HG02798 (cell line): ENCODE measurements at regions not wholly inside any gene's neighbourhood (a gene's known extent, or its start where the extent isn't known, plus 50 kb on each side); places are given as distances from the start of the nearest gene placed in this dataset.

Experiments used
- ATAC-seq: cut with Tn5 transposase; IDR thresholded peaks from one replicate; pipeline ENCODE4 v1.9.1; 2021; ENCODE audit warnings: mild to moderate bottlenecking; ENCODE audit not compliant: unreplicated experiment, poor library complexity

GRCh38 chr14:53495846-53496343, 342.8 kb upstream of the DDHD1 start:
- ATAC-seq: no peak

- no peak for ATAC-seq
These were observed 341.5 kb upstream of the DDHD1 start for GRCh38 chr14:53494587-53494986.

GRCh38 chr14:53493860-53494259, 340.7 kb upstream of the DDHD1 start:
- ATAC-seq: no peak

- ATAC-seq: no peak
These were observed 340.2 kb upstream of the DDHD1 start for GRCh38 chr14:53493320-53493719.

- ATAC-seq: no peak
These were observed 338.8 kb upstream of the DDHD1 start for GRCh38 chr14:53491884-53492277.

GRCh38 chr14:53491256-53491883, 338.2 kb upstream of the DDHD1 start:
- no peak for ATAC-seq

- no peak for ATAC-seq
These were observed 325.1 kb upstream of the DDHD1 start for GRCh38 chr14:53478174-53478573.

GRCh38 chr14:53473480-53473879, 320.4 kb upstream of the DDHD1 start:
- ATAC-seq: no peak

GRCh38 chr14:53472306-53472705, 319.2 kb upstream of the DDHD1 start:
- no peak for ATAC-seq

GRCh38 chr14:53470351-53471043, 317.4 kb upstream of the DDHD1 start:
- no peak for ATAC-seq

- no peak for ATAC-seq
These were observed 315.8 kb upstream of the DDHD1 start for GRCh38 chr14:53468876-53469275.

GRCh38 chr14:53464376-53464775, 311.3 kb upstream of the DDHD1 start:
- ATAC-seq: no peak

GRCh38 chr14:53462931-53463778, 310.0 kb upstream of the DDHD1 start:
- ATAC-seq: no peak

GRCh38 chr14:53461858-53462257, 308.7 kb upstream of the DDHD1 start:
- no peak for ATAC-seq

- no peak for ATAC-seq
These were observed 307.4 kb upstream of the DDHD1 start for GRCh38 chr14:53460544-53460943.

GRCh38 chr14:53458368-53458814, 305.3 kb upstream of the DDHD1 start:
- no peak for ATAC-seq

GRCh38 chr14:53456931-53457330, 303.8 kb upstream of the DDHD1 start:
- no peak for ATAC-seq

- no peak for ATAC-seq
These were observed 299.0 kb upstream of the DDHD1 start for GRCh38 chr14:53452005-53452673.

GRCh38 chr14:53450871-53451270, 297.7 kb upstream of the DDHD1 start:
- ATAC-seq: no peak

GRCh38 chr14:53448682-53449081, 295.6 kb upstream of the DDHD1 start:
- ATAC-seq: no peak
